Mesothelial cell of epicardium (in vitro differentiated cells): ENCODE measurements at regions not wholly inside any gene's neighbourhood (a gene's known extent, or its start where the extent isn't known, plus 50 kb on each side); places are given as distances from the start of the nearest gene placed in this dataset.
A peak's percentile ranks its signal among the peaks of the same experiment; 100 is the strongest.
"Not testable (repeated sequence)": the region's sequence is repeated elsewhere in the genome, so short reads cannot be mapped to it uniquely, and the experiment has no call there.

Experiments
- DNase-seq, 2 experiments: peaks; one replicate each; pipeline ENCODE4 v3.0.0; 2021; ENCODE audit warnings: low spot score in 2 of 2; ENCODE audit not compliant: unreplicated experiment in 2 of 2
- H3K27ac Mint-ChIP-seq: 2 replicates; pipeline ENCODE4 v1.8.0; 2021; ENCODE audit warnings: mixed read lengths
- H3K27me3 Mint-ChIP-seq: 2 replicates; pipeline ENCODE4 v1.8.0; 2021; ENCODE audit warnings: low read depth, mixed read lengths
- H3K36me3 Mint-ChIP-seq: 2 replicates; pipeline ENCODE4 v1.8.0; 2021; ENCODE audit warnings: mixed read lengths
- H3K4me1 Mint-ChIP-seq: 2 replicates; pipeline ENCODE4 v1.8.0; 2021; ENCODE audit warnings: mixed read lengths
- H3K4me3 Mint-ChIP-seq: 2 replicates; pipeline ENCODE4 v1.8.0; 2021; ENCODE audit warnings: mild to moderate bottlenecking, moderate library complexity, mixed read lengths
- H3K9me3 Mint-ChIP-seq: 2 replicates; pipeline ENCODE4 v1.8.0; 2021; ENCODE audit warnings: mixed read lengths
- TF ChIP-seq, protein P1 (sequence below): fragments of 200-600 bp; sonication (generic); IDR thresholded peaks from one replicate; pipeline ENCODE4 v1.5.0; 2021; ENCODE audit warnings: antibody characterized with exemption; ENCODE audit not compliant: unreplicated experiment

- no peaks in the 10 kb centered on the region for H3K36me3 Mint-ChIP-seq
- TF ChIP-seq, protein P1, sequence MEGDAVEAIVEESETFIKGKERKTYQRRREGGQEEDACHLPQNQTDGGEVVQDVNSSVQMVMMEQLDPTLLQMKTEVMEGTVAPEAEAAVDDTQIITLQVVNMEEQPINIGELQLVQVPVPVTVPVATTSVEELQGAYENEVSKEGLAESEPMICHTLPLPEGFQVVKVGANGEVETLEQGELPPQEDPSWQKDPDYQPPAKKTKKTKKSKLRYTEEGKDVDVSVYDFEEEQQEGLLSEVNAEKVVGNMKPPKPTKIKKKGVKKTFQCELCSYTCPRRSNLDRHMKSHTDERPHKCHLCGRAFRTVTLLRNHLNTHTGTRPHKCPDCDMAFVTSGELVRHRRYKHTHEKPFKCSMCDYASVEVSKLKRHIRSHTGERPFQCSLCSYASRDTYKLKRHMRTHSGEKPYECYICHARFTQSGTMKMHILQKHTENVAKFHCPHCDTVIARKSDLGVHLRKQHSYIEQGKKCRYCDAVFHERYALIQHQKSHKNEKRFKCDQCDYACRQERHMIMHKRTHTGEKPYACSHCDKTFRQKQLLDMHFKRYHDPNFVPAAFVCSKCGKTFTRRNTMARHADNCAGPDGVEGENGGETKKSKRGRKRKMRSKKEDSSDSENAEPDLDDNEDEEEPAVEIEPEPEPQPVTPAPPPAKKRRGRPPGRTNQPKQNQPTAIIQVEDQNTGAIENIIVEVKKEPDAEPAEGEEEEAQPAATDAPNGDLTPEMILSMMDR = no peak
- no peak for DNase-seq
- H3K27me3 Mint-ChIP-seq = no peaks in the 10 kb centered on the region
- peaks cover 63% of the 10 kb centered on the region for H3K4me1 Mint-ChIP-seq
- H3K27ac Mint-ChIP-seq = peak overlapping the region; percentile 88
- no peaks in the 10 kb centered on the region for H3K9me3 Mint-ChIP-seq
- H3K4me3 Mint-ChIP-seq = no peak overlapping the region
Observed at GRCh38 chr16:85201574-85201973, 89.3 kb upstream of the CIBAR2 start.

- Mint-ChIP-seq H3K4me1 (peaks cover 62% of the 10 kb centered on the region), H3K27me3 (no peaks in the 10 kb centered on the region), H3K9me3 (no peaks in the 10 kb centered on the region), H3K27ac (peak overlapping the region; percentile 88), H3K36me3 (no peaks in the 10 kb centered on the region), H3K4me3 (no peak overlapping the region)
- TF ChIP-seq, protein P1 = no peak
- no peak for DNase-seq
Observed at GRCh38 chr16:85202051-85202601, 89.9 kb upstream of the CIBAR2 start.

DNA sequence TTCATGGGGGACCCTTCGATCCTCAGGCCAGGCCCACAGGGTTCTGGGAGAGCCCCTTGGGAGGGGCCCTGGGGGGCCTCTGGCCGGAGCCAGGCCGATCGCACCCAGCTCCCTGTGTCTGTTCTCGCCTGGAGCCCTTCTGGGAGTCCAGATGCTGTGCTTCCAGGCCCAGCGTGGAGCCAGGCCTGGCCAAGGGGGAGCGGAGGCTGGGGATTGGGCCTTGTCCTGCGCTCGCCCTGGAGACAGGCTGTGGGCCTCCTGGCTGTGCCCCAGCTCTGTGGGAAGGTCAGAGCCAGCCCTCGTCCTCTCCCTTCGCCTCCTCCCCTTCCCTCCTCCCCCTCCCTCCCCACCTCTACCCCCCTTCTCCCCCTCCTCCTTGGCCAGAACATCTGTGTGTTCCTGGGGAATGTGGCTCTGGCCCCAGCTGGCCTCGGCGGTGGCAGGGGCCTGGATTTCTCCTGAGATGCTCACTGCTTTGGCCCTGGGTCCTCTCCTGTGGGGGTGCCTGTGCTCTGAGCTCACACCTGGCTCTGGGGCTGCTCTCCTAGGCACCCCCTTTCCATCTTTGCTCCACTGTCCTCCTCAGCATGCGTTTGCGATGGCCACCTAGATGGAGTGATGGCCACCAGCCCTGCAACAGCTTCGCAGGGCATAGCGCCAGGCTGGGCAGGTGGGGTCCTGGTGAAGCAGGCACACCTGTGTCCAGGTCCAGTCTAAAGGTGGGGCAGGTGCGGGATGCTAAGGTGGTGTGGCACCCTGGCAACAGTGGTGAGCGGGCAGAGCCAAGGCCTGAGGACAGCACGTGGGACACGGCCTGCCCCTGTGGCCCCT is 90.6 kb upstream of the CIBAR2 start:
- peak in 1 of 2 experiments; percentile 60 for DNase-seq
- Mint-ChIP-seq H3K36me3 (no peaks in the 10 kb centered on the region), H3K27ac (peak overlapping the region; percentile 88), H3K27me3 (no peaks in the 10 kb centered on the region), H3K4me1 (peaks cover 62% of the 10 kb centered on the region), H3K4me3 (no peak overlapping the region), H3K9me3 (no peaks in the 10 kb centered on the region)
- TF ChIP-seq, protein P1 = no peak

- TF ChIP-seq, protein P1 = no peak
- Mint-ChIP-seq H3K4me1 (peaks cover 62% of the 10 kb centered on the region), H3K27ac (peak overlapping the region; percentile 73), H3K27me3 (no peaks in the 10 kb centered on the region), H3K9me3 (no peaks in the 10 kb centered on the region), H3K36me3 (no peaks in the 10 kb centered on the region), H3K4me3 (no peak overlapping the region)
- DNase-seq = no peak
Observed at GRCh38 chr16:85203462-85203813, 91.2 kb upstream of the CIBAR2 start.

GRCh38 chr16:85204242-85205010 is 92.2 kb upstream of the CIBAR2 start:
- Mint-ChIP-seq H3K4me1 (peaks cover 62% of the 10 kb centered on the region), H3K9me3 (no peaks in the 10 kb centered on the region), H3K4me3 (no peak overlapping the region), H3K36me3 (no peaks in the 10 kb centered on the region), H3K27me3 (no peaks in the 10 kb centered on the region), H3K27ac (peak overlapping the region; percentile 75)
- TF ChIP-seq, protein P1 = no peak
- DNase-seq = no peak

DNA sequence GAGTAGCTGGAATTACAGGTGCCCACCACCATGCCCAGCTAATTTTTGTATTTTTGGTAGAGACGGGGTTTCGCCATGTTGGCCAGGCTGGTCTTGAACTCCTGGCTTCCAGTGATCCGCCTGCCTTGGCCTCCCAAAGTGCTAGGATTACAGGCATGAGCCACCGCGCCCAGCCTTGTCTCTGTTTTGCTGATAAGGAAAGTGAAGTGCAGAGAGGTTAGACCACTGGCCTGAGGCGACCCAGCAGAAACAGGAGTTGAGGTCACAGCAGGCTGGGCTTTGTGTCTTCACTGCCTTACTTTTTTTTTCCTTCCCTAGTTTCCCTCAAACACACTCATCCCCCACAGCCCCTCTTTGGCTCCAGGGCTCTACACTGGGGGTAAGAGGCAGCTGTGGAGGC is 93.0 kb upstream of the CIBAR2 start:
- not testable (repeated sequence) for H3K27me3 Mint-ChIP-seq

More for the DNA sequence above, 93.0 kb upstream of the CIBAR2 start:
- Mint-ChIP-seq H3K4me1 (peaks cover 59% of the 10 kb centered on the region), H3K27ac (peak overlapping the region; percentile 98)
- not testable (repeated sequence) for H3K4me3 Mint-ChIP-seq, H3K36me3 Mint-ChIP-seq, DNase-seq, H3K9me3 Mint-ChIP-seq
